ENCODE measurements at regions not wholly inside any gene's neighbourhood (a gene's known extent, or its start where the extent isn't known, plus 50 kb on each side); places are given as distances from the start of the nearest gene placed in this dataset.

GRCh38 chr2:106709229-106709628 is 176.7 kb downstream of the ST6GAL2 start:
- DNase-seq (ENCODE audit: low read depth in 2 of 2): no peak

GRCh38 chr2:106719222-106719621 is 166.7 kb downstream of the ST6GAL2 start:
- DNase-seq (ENCODE audit: low read depth in 2 of 2): no peak

- DNase-seq (ENCODE audit: low read depth in 2 of 2): no peak
Observed at GRCh38 chr2:106720026-106720425, 165.9 kb downstream of the ST6GAL2 start.

GRCh38 chr2:106724301-106724794 is 161.6 kb downstream of the ST6GAL2 start:
- no peak for DNase-seq (ENCODE audit: low read depth in 2 of 2)

- no peak for DNase-seq (ENCODE audit: low read depth in 2 of 2)
Observed at GRCh38 chr2:106734165-106734564, 151.8 kb downstream of the ST6GAL2 start.

GRCh38 chr2:106735807-106736206 is 150.2 kb downstream of the ST6GAL2 start:
- DNase-seq (ENCODE audit: low read depth in 2 of 2): no peak

- no peak for DNase-seq (ENCODE audit: low read depth in 2 of 2)
Observed at GRCh38 chr2:106736221-106736620, 149.7 kb downstream of the ST6GAL2 start.

GRCh38 chr2:106745468-106745867 is 140.5 kb downstream of the ST6GAL2 start:
- no peak for DNase-seq (ENCODE audit: low read depth in 2 of 2)

- DNase-seq (ENCODE audit: low read depth in 2 of 2): no peak
Observed at GRCh38 chr2:106749823-106750222, 136.1 kb downstream of the ST6GAL2 start.

Data from stimulated activated CD8-positive, alpha-beta memory T cell treated with anti-CD3 and anti-CD28 coated beads, Interleukin-7, amount 100 ng/mL, for 1 hour (primary cell).